Activated B cell treated with CpG ODN at 0.5 μM for 24 hours (primary cell): ENCODE measurements at regions not wholly inside any gene's neighbourhood (a gene's known extent, or its start where the extent isn't known, plus 50 kb on each side); places are given as distances from the start of the nearest gene placed in this dataset.

Experiments
- ATAC-seq: fragments of 200-7000 bp; cut with Tn5 transposase; one replicate; pipeline ENCODE4 v1.10.0; 2021; ENCODE audit warnings: low read depth, mild to moderate bottlenecking, moderate library complexity
- CTCF ChIA-PET: fragments of 350-600 bp; sonication (Branson Sonifier 250); formaldehyde crosslinking; loops from one replicate; lab custom pipeline; 2021; ENCODE audit warnings: antibody characterized with exemption; lab: Charles Lee
- POLR2A ChIA-PET: fragments of 350-600 bp; sonication (Branson Sonifier 250); formaldehyde crosslinking; loops from one replicate; lab custom pipeline; 2021; ENCODE audit warnings: antibody characterized with exemption; lab: Charles Lee
- DNase-seq: peaks from one replicate; pipeline ENCODE4 v3.0.0; 2022
- H3K27ac Mint-ChIP-seq: one replicate; pipeline ENCODE4 v1.8.0; 2020; ENCODE audit warnings: mixed read lengths
- H3K27me3 Mint-ChIP-seq: one replicate; pipeline ENCODE4 v1.8.0; 2021; ENCODE audit warnings: mixed read lengths
- H3K36me3 Mint-ChIP-seq: one replicate; pipeline ENCODE4 v1.8.0; 2021; ENCODE audit warnings: low read depth, mixed read lengths
- H3K4me1 Mint-ChIP-seq: one replicate; pipeline ENCODE4 v1.8.0; 2021; ENCODE audit warnings: mixed read lengths
- H3K4me3 Mint-ChIP-seq: one replicate; pipeline ENCODE4 v1.8.0; 2020; ENCODE audit warnings: mild to moderate bottlenecking, mixed read lengths
- H3K9me3 Mint-ChIP-seq: one replicate; pipeline ENCODE4 v1.8.0; 2020; ENCODE audit warnings: mixed read lengths
- CTCF ChIP-seq: fragments of 200-600 bp; IDR thresholded peaks from one replicate; pipeline ENCODE4 v1.8.0; 2022; ENCODE audit warnings: antibody characterized with exemption, mild to moderate bottlenecking
- intact Hi-C: fragments of 100-400 bp; cut with micrococcal nuclease; formaldehyde crosslinking; loops from one replicate; pipeline ENCODE4 v1.15.1; 2024

DNA sequence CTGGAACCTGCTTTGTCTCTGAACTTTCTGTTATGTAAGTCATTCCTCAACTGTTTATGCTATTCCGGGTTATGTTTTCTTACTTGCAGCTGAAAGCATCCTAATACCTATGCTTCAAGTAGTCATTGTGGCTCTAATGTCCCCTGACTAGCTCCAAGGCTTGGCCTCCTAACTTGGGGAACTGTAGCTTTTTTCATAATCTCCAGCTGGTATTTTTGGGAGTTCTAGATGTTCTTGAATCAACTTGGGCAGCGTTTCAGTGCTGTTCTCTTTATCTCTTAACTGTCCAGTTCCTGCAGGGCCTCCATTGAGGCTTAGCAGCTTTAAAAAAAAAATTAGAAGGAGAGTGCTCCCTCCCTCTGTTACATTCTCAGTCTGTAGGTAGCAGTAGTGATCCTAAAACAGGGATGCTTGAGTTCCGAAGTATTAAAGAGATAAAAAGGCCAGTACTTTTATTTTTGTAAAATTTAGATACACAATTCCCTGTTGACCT, 100.0 kb upstream of the ACTBL2 start:
- ChIA-PET POLR2A (no interaction called here), CTCF (no interaction called here)
- no peaks in the 10 kb centered on the region for H3K36me3 Mint-ChIP-seq
- ATAC-seq = no peak
- H3K4me1 Mint-ChIP-seq = no peaks in the 10 kb centered on the region
- H3K4me3 Mint-ChIP-seq = no peak overlapping the region
- peaks cover 7% of the 10 kb centered on the region for H3K9me3 Mint-ChIP-seq
- intact Hi-C loops = no loop called here
- TF ChIP-seq CTCF = no peak
- DNase-seq = no peak
- H3K27ac Mint-ChIP-seq = no peak overlapping the region
- no peaks in the 10 kb centered on the region for H3K27me3 Mint-ChIP-seq

DNA sequence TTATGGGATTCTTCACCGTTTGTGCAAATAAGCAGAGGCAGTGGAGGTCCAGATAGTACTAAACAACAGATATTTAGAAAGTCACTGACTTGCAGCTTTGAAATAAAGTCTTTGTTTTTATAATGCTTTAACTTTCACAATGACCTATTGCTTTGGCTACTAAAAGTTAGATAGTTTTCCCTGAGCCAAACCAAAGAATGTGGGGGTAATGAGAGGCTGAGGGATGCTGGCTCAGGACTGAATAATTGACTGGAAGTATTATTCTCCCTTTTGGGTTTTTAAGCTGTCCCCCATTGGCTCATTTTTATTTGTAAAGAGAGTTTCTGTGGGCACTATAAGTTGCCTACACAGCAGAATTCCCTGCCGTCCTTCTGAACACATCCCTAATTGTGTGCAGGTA, 99.2 kb upstream of the ACTBL2 start:
- POLR2A ChIA-PET = no interaction called here
- CTCF ChIA-PET = no interaction called here
- Mint-ChIP-seq H3K36me3 (no peaks in the 10 kb centered on the region), H3K4me3 (no peak overlapping the region), H3K27ac (no peak overlapping the region), H3K27me3 (no peaks in the 10 kb centered on the region), H3K4me1 (no peaks in the 10 kb centered on the region), H3K9me3 (peaks cover 7% of the 10 kb centered on the region)
- TF ChIP-seq CTCF = no peak
- DNase-seq (no peak), ATAC-seq (no peak)
- intact Hi-C loops = no loop called here

DNA sequence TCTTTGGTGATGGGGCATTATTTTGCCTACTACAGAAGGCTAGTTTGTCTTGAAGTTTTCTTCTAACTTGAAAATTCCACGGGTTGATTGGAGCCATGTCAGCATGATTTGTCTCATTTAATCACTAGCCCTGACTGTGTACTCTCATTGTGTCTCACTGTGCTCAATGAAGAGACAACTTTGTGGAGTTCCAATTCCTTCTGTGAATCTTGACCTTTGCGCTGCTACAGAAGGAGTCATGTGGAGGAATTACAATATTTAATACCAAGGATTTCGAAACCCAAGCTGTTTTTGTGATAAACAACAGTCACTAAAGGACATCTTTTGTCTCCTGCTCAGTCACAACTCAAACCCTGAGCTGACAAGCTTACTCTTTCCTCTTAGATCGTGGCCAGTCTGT, 98.6 kb upstream of the ACTBL2 start:
- peaks cover 7% of the 10 kb centered on the region for H3K9me3 Mint-ChIP-seq
- intact Hi-C loops = no loop called here
- CTCF ChIA-PET = no interaction called here

GRCh38 chr5:57577432-57578175, 95.0 kb upstream of the ACTBL2 start:
- no peaks in the 10 kb centered on the region for H3K27me3 Mint-ChIP-seq
- no peak overlapping the region for H3K4me3 Mint-ChIP-seq
- no peak overlapping the region for H3K27ac Mint-ChIP-seq
- ChIA-PET POLR2A (no interaction called here), CTCF (no interaction called here)
- no peaks in the 10 kb centered on the region for H3K36me3 Mint-ChIP-seq
- ATAC-seq (no peak), DNase-seq (no peak)
- intact Hi-C loops = no loop called here
- peaks cover 7% of the 10 kb centered on the region for H3K9me3 Mint-ChIP-seq
- H3K4me1 Mint-ChIP-seq = no peaks in the 10 kb centered on the region
- no peak for TF ChIP-seq CTCF

More for the DNA sequence above, 98.6 kb upstream of the ACTBL2 start:
- TF ChIP-seq CTCF = no peak
- Mint-ChIP-seq H3K4me1 (no peaks in the 10 kb centered on the region), H3K27me3 (no peaks in the 10 kb centered on the region), H3K27ac (no peak overlapping the region), H3K36me3 (no peaks in the 10 kb centered on the region), H3K4me3 (no peak overlapping the region)
- POLR2A ChIA-PET = no interaction called here
- DNase-seq (no peak), ATAC-seq (no peak)

- DNase-seq (no peak), ATAC-seq (no peak)
- intact Hi-C loops = no loop called here
- H3K4me1 Mint-ChIP-seq = no peaks in the 10 kb centered on the region
- TF ChIP-seq CTCF = no peak
- no peaks in the 10 kb centered on the region for H3K27me3 Mint-ChIP-seq
- POLR2A ChIA-PET = no interaction called here
- H3K9me3 Mint-ChIP-seq = peaks cover 7% of the 10 kb centered on the region
- CTCF ChIA-PET = no interaction called here
- H3K4me3 Mint-ChIP-seq = no peak overlapping the region
- H3K27ac Mint-ChIP-seq = no peak overlapping the region
- no peaks in the 10 kb centered on the region for H3K36me3 Mint-ChIP-seq
Observed at GRCh38 chr5:57576317-57576716, 93.7 kb upstream of the ACTBL2 start.
